ENCODE measurements at regions not wholly inside any gene's neighbourhood (a gene's known extent, or its start where the extent isn't known, plus 50 kb on each side); places are given as distances from the start of the nearest gene placed in this dataset.
A peak's percentile ranks its signal among the peaks of the same experiment; 100 is the strongest.

GRCh38 chr3:72342450-72342849 lies 505.8 kb downstream of the SHQ1 start:
- Histone ChIP-seq H3K4me1 (ENCODE audit: insufficient read depth, low read length) (no peaks in the 10 kb centered on the region), H3K79me2 (ENCODE audit: insufficient read depth, low read length) (no peaks in the 10 kb centered on the region), H3K23ac (ENCODE audit: insufficient read length, low read depth, low read length) (no peak overlapping the region), H3K27me3 (ENCODE audit: insufficient read depth, low read length) (no peaks in the 10 kb centered on the region), H3K14ac (ENCODE audit: insufficient read depth, low read length) (no peak overlapping the region), H3K9me3 (ENCODE audit: control insufficient read depth, low read depth, low read length) (no peaks in the 10 kb centered on the region), H2AK5ac (ENCODE audit: insufficient read length, low read length) (no peak overlapping the region), H3K23me2 (ENCODE audit: insufficient read length, low read depth, low read length, poor library complexity, severe bottlenecking) (no peaks in the 10 kb centered on the region), H3K56ac (ENCODE audit: insufficient read length, low read depth, low read length) (no peak overlapping the region), H2BK15ac (ENCODE audit: low read depth, low read length) (no peak overlapping the region), H3K18ac (ENCODE audit: insufficient read length, low read depth, low read length) (no peak overlapping the region), H2BK12ac (ENCODE audit: insufficient read length, low read depth, low read length) (no peak overlapping the region), H3K27ac (ENCODE audit: insufficient read length, low read depth, low read length) (no peak overlapping the region), H4K8ac (replicated peaks; ENCODE audit: insufficient read length, low read depth, low read length) (no peak overlapping the region), H3K9ac (ENCODE audit: extremely low read depth, insufficient read length, low read length) (no peak overlapping the region), H2BK5ac (ENCODE audit: insufficient read length, low read length) (no peak overlapping the region), H4K5ac (ENCODE audit: insufficient read length, low read depth, low read length) (no peak overlapping the region), H3K4me2 (ENCODE audit: insufficient read depth, insufficient read length, low read length) (no peak overlapping the region), H3K4ac (ENCODE audit: low read depth, low read length) (no peak overlapping the region), H2AFZ (ENCODE audit: low read length) (no peak overlapping the region), H4K20me1 (ENCODE audit: control insufficient read depth, insufficient read depth, insufficient read length) (no peaks in the 10 kb centered on the region), H3K79me1 (ENCODE audit: insufficient read depth, low read depth, low read length, poor library complexity, severe bottlenecking) (no peaks in the 10 kb centered on the region), H3T11ph (ENCODE audit: low read length) (no peak overlapping the region), H2BK120ac (ENCODE audit: low read depth, low read length, poor library complexity, severe bottlenecking) (no peak overlapping the region), H4K91ac (ENCODE audit: insufficient read length, low read depth, low read length) (no peak overlapping the region), H2BK20ac (ENCODE audit: low read depth, low read length, poor library complexity, severe bottlenecking) (no peak overlapping the region)
- peaks cover 6 to 10% of the 10 kb centered on the region in 2 experiments; a peak in 3 of 4 replicates for H3K4me1 Mint-ChIP-seq
- TF ChIP-seq CTCF (conservative IDR thresholded peaks at IDR 0.05), result no peak
- H3K27me3 Mint-ChIP-seq (ENCODE audit: low read depth), result no peaks in the 10 kb centered on the region
- H3K4me3 Mint-ChIP-seq, result no peak overlapping the region
- peak overlapping the region in 2 of 3 experiments; percentile 6 to 72; a peak in 3 of 7 replicates for H3K27ac Mint-ChIP-seq
- no peak for DNase-seq
- no peaks in the 10 kb centered on the region; a peak in 1 of 5 replicates for H3K9me3 Mint-ChIP-seq
- H3K36me3 Mint-ChIP-seq (ENCODE audit: insufficient read depth in 1 of 3, low read depth in 3 of 3), result no peaks in the 10 kb centered on the region
- no CpG with 5 or more reads among the region's 10 CpGs for WGBS (ENCODE audit: extremely low coverage, insufficient read length, low lambda C conversion rate)

Measured in H9 (cell line).